GM21367 (cell line): ENCODE measurements at regions not wholly inside any gene's neighbourhood (a gene's known extent, or its start where the extent isn't known, plus 50 kb on each side); places are given as distances from the start of the nearest gene placed in this dataset.

ENCODE experiments used
- ATAC-seq: cut with Tn5 transposase; IDR thresholded peaks from one replicate; pipeline ENCODE4 v1.9.1; 2021; ENCODE audit not compliant: unreplicated experiment

- ATAC-seq = no peak
Measured at GRCh38 chr4:117324851-117325491, 239.6 kb upstream of the TRAM1L1 start.

- ATAC-seq = no peak
Measured at GRCh38 chr4:117326091-117326490, 240.7 kb upstream of the TRAM1L1 start.

- no peak for ATAC-seq
Measured at GRCh38 chr4:117327491-117327890, 242.1 kb upstream of the TRAM1L1 start.

- ATAC-seq = no peak
Measured at GRCh38 chr4:117328333-117328732, 243.0 kb upstream of the TRAM1L1 start.

- ATAC-seq = no peak
Measured at GRCh38 chr4:117331817-117332216, 246.4 kb upstream of the TRAM1L1 start.

- no peak for ATAC-seq
Measured at GRCh38 chr4:117334451-117335188, 249.2 kb upstream of the TRAM1L1 start.

- no peak for ATAC-seq
Measured at GRCh38 chr4:117357437-117357836, 272.1 kb upstream of the TRAM1L1 start.

- no peak for ATAC-seq
Measured at GRCh38 chr4:117357866-117358265, 272.5 kb upstream of the TRAM1L1 start.

GRCh38 chr4:117370944-117371668, 285.7 kb upstream of the TRAM1L1 start:
- ATAC-seq = no peak

GRCh38 chr4:117375101-117375500, 289.7 kb upstream of the TRAM1L1 start:
- ATAC-seq = no peak

GRCh38 chr4:117376692-117377091, 291.3 kb upstream of the TRAM1L1 start:
- ATAC-seq = no peak

- ATAC-seq = no peak
Measured at GRCh38 chr4:117378942-117379341, 293.6 kb upstream of the TRAM1L1 start.

GRCh38 chr4:117383468-117383867, 298.1 kb upstream of the TRAM1L1 start:
- ATAC-seq = no peak

- no peak for ATAC-seq
Measured at GRCh38 chr4:117385526-117385925, 300.1 kb upstream of the TRAM1L1 start.

GRCh38 chr4:117387072-117387471, 301.7 kb upstream of the TRAM1L1 start:
- ATAC-seq = no peak

GRCh38 chr4:117400039-117400835, 314.9 kb upstream of the TRAM1L1 start:
- no peak for ATAC-seq

GRCh38 chr4:117412661-117413060, 327.3 kb upstream of the TRAM1L1 start:
- no peak for ATAC-seq

GRCh38 chr4:117417856-117418255, 332.5 kb upstream of the TRAM1L1 start:
- no peak for ATAC-seq

GRCh38 chr4:117420948-117421347, 335.6 kb upstream of the TRAM1L1 start:
- ATAC-seq = no peak

- no peak for ATAC-seq
Measured at GRCh38 chr4:117421706-117422105, 336.3 kb upstream of the TRAM1L1 start.

- ATAC-seq = no peak
Measured at GRCh38 chr4:117422297-117422696, 336.9 kb upstream of the TRAM1L1 start.
